ENCODE measurements at regions not wholly inside any gene's neighbourhood (a gene's known extent, or its start where the extent isn't known, plus 50 kb on each side); places are given as distances from the start of the nearest gene placed in this dataset.

DNA sequence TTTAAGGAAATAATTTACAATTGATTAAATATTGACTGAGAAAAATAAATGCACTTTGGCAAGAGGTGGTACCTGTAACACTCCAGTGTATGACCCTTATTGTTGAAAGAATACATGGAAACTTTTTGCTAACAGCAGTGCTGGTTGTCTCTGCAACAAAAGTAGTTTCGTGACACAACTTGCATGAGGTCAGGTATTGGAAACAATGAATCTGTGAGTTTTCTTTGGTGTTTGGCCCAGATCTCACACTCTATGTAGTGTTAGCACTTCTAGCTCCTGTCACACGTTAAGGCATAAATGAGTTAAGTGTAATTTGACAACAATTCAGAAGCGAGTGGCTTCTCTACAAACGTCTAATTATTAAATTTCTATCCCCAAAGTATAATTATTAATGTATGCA lies 137.7 kb upstream of the MDFIC start:
- Histone ChIP-seq H3K27me3 (ENCODE audit: control insufficient read depth in 2 of 2, insufficient read depth in 1 of 2, low read length in 1 of 2) (no peaks in the 10 kb centered on the region), H3K27ac (ENCODE audit: low read depth in 1 of 2, low read length in 1 of 2) (no peak overlapping the region), H3K9me3 (ENCODE audit: control insufficient read depth in 2 of 2, insufficient read depth in 1 of 2, low read length in 1 of 2) (no peaks in the 10 kb centered on the region), H3K4me3 (ENCODE audit: low read length in 2 of 2) (no peak overlapping the region), H3K4me1 (ENCODE audit: control insufficient read depth in 2 of 2, insufficient read depth in 2 of 2, low read length in 2 of 2) (no peaks in the 10 kb centered on the region), H3K36me3 (ENCODE audit: control insufficient read depth in 2 of 2, insufficient read depth in 2 of 2, low read length in 1 of 2) (no peaks in the 10 kb centered on the region)
- 88% methylated on average over 4 of the region's 4 CpGs for WGBS
- no peak for DNase-seq (ENCODE audit: low read depth in 6 of 9, low spot score in 9 of 9)

DNA sequence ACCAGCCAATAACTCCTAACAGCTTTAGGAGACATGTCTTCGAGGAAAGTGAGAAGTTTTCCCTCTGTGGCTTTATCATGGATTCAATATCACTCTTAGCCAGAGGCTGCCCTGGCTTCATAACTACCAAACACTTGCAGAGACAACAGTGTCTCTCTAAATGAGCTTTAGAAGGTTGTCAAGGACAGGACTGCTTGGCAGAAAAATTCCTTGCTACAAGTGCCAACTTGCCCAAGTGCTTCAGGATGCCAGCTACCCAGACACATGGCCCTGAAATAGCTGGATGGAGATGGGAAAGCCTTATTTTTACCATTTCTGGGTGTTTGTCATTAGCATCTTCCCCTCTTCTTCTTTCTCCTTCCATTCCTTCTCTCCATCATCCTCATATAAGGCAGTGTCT lies 137.1 kb upstream of the MDFIC start:
- DNase-seq (ENCODE audit: low read depth in 6 of 9, low spot score in 9 of 9), result no peak
- Histone ChIP-seq H3K27me3 (ENCODE audit: control insufficient read depth in 2 of 2, insufficient read depth in 1 of 2, low read length in 1 of 2) (no peaks in the 10 kb centered on the region), H3K4me3 (ENCODE audit: low read length in 2 of 2) (no peak overlapping the region), H3K36me3 (ENCODE audit: control insufficient read depth in 2 of 2, insufficient read depth in 2 of 2, low read length in 1 of 2) (no peaks in the 10 kb centered on the region), H3K4me1 (ENCODE audit: control insufficient read depth in 2 of 2, insufficient read depth in 2 of 2, low read length in 2 of 2) (no peaks in the 10 kb centered on the region), H3K9me3 (ENCODE audit: control insufficient read depth in 2 of 2, insufficient read depth in 1 of 2, low read length in 1 of 2) (no peaks in the 10 kb centered on the region), H3K27ac (ENCODE audit: low read depth in 1 of 2, low read length in 1 of 2) (no peak overlapping the region)
- WGBS, result 75% methylated on average over 1 of the region's 1 CpG

DNA sequence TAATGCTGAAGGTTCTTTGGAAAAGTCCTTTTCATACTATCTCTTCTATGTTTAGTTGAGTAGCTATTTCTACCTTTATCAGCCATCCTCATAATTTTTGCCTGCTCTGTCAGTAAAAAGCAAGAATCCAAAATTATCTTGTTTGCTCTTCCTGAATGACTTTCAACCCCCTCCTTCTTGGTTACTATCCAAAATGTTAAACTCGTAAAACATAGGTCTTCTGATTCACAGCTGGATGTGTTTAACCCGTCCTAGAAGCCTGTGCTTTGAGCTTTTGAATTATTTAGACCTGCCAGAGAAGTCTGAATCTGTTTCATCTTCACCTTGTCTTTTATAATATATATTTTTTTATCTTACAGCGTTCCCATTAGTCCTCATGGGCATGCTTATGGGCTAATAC lies 136.4 kb upstream of the MDFIC start:
- Histone ChIP-seq H3K36me3 (ENCODE audit: control insufficient read depth in 2 of 2, insufficient read depth in 2 of 2, low read length in 1 of 2) (no peaks in the 10 kb centered on the region), H3K4me1 (ENCODE audit: control insufficient read depth in 2 of 2, insufficient read depth in 2 of 2, low read length in 2 of 2) (no peaks in the 10 kb centered on the region), H3K9me3 (ENCODE audit: control insufficient read depth in 2 of 2, insufficient read depth in 1 of 2, low read length in 1 of 2) (no peaks in the 10 kb centered on the region), H3K27me3 (ENCODE audit: control insufficient read depth in 2 of 2, insufficient read depth in 1 of 2, low read length in 1 of 2) (no peaks in the 10 kb centered on the region), H3K4me3 (ENCODE audit: low read length in 2 of 2) (no peak overlapping the region), H3K27ac (ENCODE audit: low read depth in 1 of 2, low read length in 1 of 2) (no peak overlapping the region)
- no peak for DNase-seq (ENCODE audit: low read depth in 6 of 9, low spot score in 9 of 9)
- WGBS, result 59% methylated on average over 3 of the region's 3 CpGs

DNA sequence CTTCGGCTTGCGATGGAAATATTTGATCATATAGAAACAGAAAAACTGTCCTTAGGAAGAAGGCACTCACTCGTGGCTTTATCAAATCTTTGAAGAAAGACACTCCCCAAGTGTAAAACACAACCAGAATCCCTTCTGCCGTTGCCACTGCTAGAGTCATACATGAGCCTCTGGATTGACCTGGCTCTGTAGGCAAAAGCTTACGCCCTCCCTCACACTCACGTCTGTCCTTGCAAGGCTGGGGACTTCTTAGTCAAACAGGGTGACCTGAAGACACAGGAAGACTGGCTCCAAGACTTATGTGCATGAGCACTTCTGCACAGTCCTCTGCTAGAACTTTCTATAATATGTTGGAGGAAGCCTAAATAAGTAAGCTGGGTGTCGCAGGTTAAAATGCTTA lies 135.4 kb upstream of the MDFIC start:
- 93% methylated on average over 7 of the region's 7 CpGs for WGBS

DNA sequence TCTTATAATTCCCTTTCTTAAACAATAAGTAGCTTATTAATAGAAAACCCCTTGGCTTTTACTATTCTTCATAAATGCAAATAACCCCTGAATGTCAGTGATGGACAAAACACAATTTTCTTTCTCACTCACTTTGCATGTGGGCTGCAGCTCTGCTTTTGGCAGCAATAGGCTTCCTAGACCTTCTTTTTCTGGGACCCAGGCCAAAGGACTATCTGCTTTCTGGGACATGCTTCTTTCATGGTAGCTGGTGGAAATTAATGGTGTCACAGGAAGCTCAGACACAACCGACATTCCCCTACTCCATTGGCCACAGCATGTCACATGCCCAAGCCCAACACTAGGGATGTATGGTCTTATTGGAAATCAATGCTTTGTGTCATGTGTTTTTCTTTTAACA lies 134.3 kb upstream of the MDFIC start:
- H3K27me3 ChIP-seq (ENCODE audit: control insufficient read depth in 2 of 2, insufficient read depth in 1 of 2, low read length in 1 of 2), result no peaks in the 10 kb centered on the region
- no peak for DNase-seq (ENCODE audit: low read depth in 6 of 9, low spot score in 9 of 9)
- H3K27ac ChIP-seq (ENCODE audit: low read depth in 1 of 2, low read length in 1 of 2), result no peak overlapping the region
- no peaks in the 10 kb centered on the region for H3K36me3 ChIP-seq (ENCODE audit: control insufficient read depth in 2 of 2, insufficient read depth in 2 of 2, low read length in 1 of 2)
- H3K4me1 ChIP-seq (ENCODE audit: control insufficient read depth in 2 of 2, insufficient read depth in 2 of 2, low read length in 2 of 2), result no peaks in the 10 kb centered on the region
- H3K4me3 ChIP-seq (ENCODE audit: low read length in 2 of 2), result no peak overlapping the region
- H3K9me3 ChIP-seq (ENCODE audit: control insufficient read depth in 2 of 2, insufficient read depth in 1 of 2, low read length in 1 of 2), result no peaks in the 10 kb centered on the region
- 98% methylated on average over 1 of the region's 1 CpG for whole genome bisulfite sequencing

More for the DNA sequence above, 135.4 kb upstream of the MDFIC start:
- no peaks in the 10 kb centered on the region for H3K36me3 ChIP-seq (ENCODE audit: control insufficient read depth in 2 of 2, insufficient read depth in 2 of 2, low read length in 1 of 2)
- DNase-seq (ENCODE audit: low read depth in 6 of 9, low spot score in 9 of 9), result no peak
- no peak overlapping the region for H3K4me3 ChIP-seq (ENCODE audit: low read length in 2 of 2)
- no peaks in the 10 kb centered on the region for H3K27me3 ChIP-seq (ENCODE audit: control insufficient read depth in 2 of 2, insufficient read depth in 1 of 2, low read length in 1 of 2)
- no peaks in the 10 kb centered on the region for H3K4me1 ChIP-seq (ENCODE audit: control insufficient read depth in 2 of 2, insufficient read depth in 2 of 2, low read length in 2 of 2)
- H3K27ac ChIP-seq (ENCODE audit: low read depth in 1 of 2, low read length in 1 of 2), result no peak overlapping the region
- H3K9me3 ChIP-seq (ENCODE audit: control insufficient read depth in 2 of 2, insufficient read depth in 1 of 2, low read length in 1 of 2), result no peaks in the 10 kb centered on the region

DNA sequence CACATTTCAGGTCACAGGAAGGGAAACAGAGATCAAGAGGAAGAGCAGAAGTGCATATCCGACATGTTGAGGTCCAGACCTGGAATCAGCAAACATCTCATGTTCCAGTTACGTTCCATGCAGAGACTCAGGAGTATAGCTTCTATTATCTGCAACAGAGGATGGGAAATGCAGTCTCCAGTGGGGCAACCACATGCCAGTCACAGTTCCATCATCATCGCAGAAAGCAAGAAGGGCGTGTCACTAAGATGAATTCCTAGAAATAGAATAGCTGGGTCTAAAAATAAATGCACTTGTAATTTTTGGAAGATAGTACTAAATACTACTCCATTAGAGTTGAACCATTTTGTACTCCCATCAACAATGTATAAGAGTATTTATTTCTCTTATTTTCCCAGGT lies 133.2 kb upstream of the MDFIC start:
- H3K4me3 ChIP-seq (ENCODE audit: low read length in 2 of 2), result no peak overlapping the region
- H3K27me3 ChIP-seq (ENCODE audit: control insufficient read depth in 2 of 2, insufficient read depth in 1 of 2, low read length in 1 of 2), result no peaks in the 10 kb centered on the region
- no peak overlapping the region for H3K27ac ChIP-seq (ENCODE audit: low read depth in 1 of 2, low read length in 1 of 2)
- H3K36me3 ChIP-seq (ENCODE audit: control insufficient read depth in 2 of 2, insufficient read depth in 2 of 2, low read length in 1 of 2), result no peaks in the 10 kb centered on the region
- no peaks in the 10 kb centered on the region for H3K9me3 ChIP-seq (ENCODE audit: control insufficient read depth in 2 of 2, insufficient read depth in 1 of 2, low read length in 1 of 2)
- DNase-seq (ENCODE audit: low read depth in 6 of 9, low spot score in 9 of 9), result no peak
- no peaks in the 10 kb centered on the region for H3K4me1 ChIP-seq (ENCODE audit: control insufficient read depth in 2 of 2, insufficient read depth in 2 of 2, low read length in 2 of 2)
- 94% methylated on average over 4 of the region's 4 CpGs for WGBS

DNA sequence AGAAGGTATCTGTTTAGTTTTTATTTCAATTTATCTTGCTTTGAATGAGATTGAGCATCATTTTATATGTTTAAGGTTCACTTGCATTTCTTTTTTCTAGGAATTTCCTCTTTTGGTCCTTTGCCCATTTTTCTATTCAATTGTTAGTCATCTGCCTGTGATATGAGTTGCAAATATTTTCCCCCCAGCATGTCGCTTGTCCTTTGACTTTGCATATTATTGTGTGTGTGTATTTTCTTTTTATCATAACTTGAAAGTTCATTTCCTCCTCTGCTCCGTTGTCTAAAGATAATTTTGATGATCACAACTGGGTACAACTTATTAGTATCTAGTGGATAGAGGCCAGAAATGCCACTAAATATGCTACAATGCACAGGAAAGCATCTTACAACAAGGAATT lies 132.7 kb upstream of the MDFIC start:
- Histone ChIP-seq H3K9me3 (ENCODE audit: control insufficient read depth in 2 of 2, insufficient read depth in 1 of 2, low read length in 1 of 2) (no peaks in the 10 kb centered on the region), H3K27me3 (ENCODE audit: control insufficient read depth in 2 of 2, insufficient read depth in 1 of 2, low read length in 1 of 2) (no peaks in the 10 kb centered on the region), H3K27ac (ENCODE audit: low read depth in 1 of 2, low read length in 1 of 2) (no peak overlapping the region), H3K4me1 (ENCODE audit: control insufficient read depth in 2 of 2, insufficient read depth in 2 of 2, low read length in 2 of 2) (no peaks in the 10 kb centered on the region), H3K4me3 (ENCODE audit: low read length in 2 of 2) (no peak overlapping the region), H3K36me3 (ENCODE audit: control insufficient read depth in 2 of 2, insufficient read depth in 2 of 2, low read length in 1 of 2) (no peaks in the 10 kb centered on the region)
- DNase-seq (ENCODE audit: low read depth in 6 of 9, low spot score in 9 of 9), result no peak
- 87% methylated on average over 2 of the region's 2 CpGs for WGBS

DNA sequence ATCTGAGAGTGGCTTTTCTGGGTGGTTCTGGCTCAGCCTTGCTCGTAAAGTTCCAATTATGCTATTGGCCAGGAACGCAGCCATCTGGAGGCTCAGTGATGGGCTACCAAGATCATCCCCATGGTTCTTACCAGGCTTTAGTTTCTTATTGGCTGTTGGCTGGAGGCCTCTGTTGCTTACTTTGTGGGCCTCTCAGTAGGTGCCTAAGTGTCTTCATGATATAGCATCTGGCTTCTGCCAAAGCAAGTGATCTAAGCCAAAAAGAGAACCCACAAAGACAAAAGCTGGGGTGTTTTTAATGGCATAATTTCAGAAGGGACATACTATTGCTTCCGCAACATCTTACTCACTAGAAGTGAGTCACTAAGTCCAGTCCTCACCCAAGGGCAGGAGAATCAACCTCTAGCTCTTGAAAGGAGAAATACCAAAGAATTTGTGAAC lies 132.0 kb upstream of the MDFIC start:
- DNase-seq (ENCODE audit: low read depth in 6 of 9, low spot score in 9 of 9), result no peak
- no peak overlapping the region for H3K27ac ChIP-seq (ENCODE audit: low read depth in 1 of 2, low read length in 1 of 2)
- no peaks in the 10 kb centered on the region for H3K9me3 ChIP-seq (ENCODE audit: control insufficient read depth in 2 of 2, insufficient read depth in 1 of 2, low read length in 1 of 2)
- no peaks in the 10 kb centered on the region for H3K4me1 ChIP-seq (ENCODE audit: control insufficient read depth in 2 of 2, insufficient read depth in 2 of 2, low read length in 2 of 2)
- 62% methylated on average over 3 of the region's 3 CpGs for WGBS
- no peaks in the 10 kb centered on the region for H3K36me3 ChIP-seq (ENCODE audit: control insufficient read depth in 2 of 2, insufficient read depth in 2 of 2, low read length in 1 of 2)
- no peaks in the 10 kb centered on the region for H3K27me3 ChIP-seq (ENCODE audit: control insufficient read depth in 2 of 2, insufficient read depth in 1 of 2, low read length in 1 of 2)
- H3K4me3 ChIP-seq (ENCODE audit: low read length in 2 of 2), result no peak overlapping the region

DNA sequence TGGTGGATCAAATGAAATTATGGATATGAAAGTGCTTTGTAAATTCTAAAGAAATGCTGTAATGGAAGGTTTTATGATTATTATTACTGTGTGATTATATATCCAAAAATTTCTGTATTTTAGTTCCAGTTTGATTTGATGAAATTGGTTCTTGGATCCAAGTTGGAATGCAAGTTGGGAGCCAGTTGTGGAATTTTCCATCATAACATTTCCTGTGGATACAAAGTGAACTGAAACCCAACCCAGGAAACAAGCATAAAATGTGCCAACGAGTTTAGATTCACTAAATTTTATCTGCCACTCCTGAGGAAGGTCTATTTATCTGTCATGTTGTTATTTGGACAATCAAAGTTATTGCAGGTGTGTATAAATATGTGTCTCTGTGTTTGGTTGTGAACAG lies 131.4 kb upstream of the MDFIC start:
- Histone ChIP-seq H3K36me3 (ENCODE audit: control insufficient read depth in 2 of 2, insufficient read depth in 2 of 2, low read length in 1 of 2) (no peaks in the 10 kb centered on the region), H3K9me3 (ENCODE audit: control insufficient read depth in 2 of 2, insufficient read depth in 1 of 2, low read length in 1 of 2) (no peaks in the 10 kb centered on the region), H3K4me1 (ENCODE audit: control insufficient read depth in 2 of 2, insufficient read depth in 2 of 2, low read length in 2 of 2) (no peaks in the 10 kb centered on the region), H3K27me3 (ENCODE audit: control insufficient read depth in 2 of 2, insufficient read depth in 1 of 2, low read length in 1 of 2) (no peaks in the 10 kb centered on the region), H3K4me3 (ENCODE audit: low read length in 2 of 2) (no peak overlapping the region), H3K27ac (ENCODE audit: low read depth in 1 of 2, low read length in 1 of 2) (no peak overlapping the region)
- no peak for DNase-seq (ENCODE audit: low read depth in 6 of 9, low spot score in 9 of 9)
- WGBS, result 72% methylated on average over 1 of the region's 1 CpG

DNA sequence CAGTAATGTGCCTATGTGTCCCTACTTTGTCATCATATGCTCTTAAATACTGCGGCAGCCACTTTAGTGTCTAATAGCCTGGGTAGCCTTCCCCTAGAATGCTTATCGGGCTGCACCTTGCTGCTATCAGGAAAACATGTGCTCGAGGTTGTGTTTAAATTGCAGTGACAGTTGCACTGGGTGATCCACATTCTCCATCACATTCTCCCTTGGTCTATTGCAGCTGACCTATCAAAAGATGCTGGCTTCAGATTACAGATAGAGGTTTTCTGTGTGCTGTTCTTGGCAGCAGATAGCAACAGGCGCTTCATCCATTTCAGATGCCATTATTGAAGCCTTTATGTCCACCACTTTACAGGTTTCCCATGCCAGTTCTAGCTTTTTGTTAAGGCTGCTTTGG lies 130.1 kb upstream of the MDFIC start:
- WGBS, result 93% methylated on average over 4 of the region's 4 CpGs
- Histone ChIP-seq H3K4me3 (ENCODE audit: low read length in 2 of 2) (no peak overlapping the region), H3K36me3 (ENCODE audit: control insufficient read depth in 2 of 2, insufficient read depth in 2 of 2, low read length in 1 of 2) (no peaks in the 10 kb centered on the region), H3K9me3 (ENCODE audit: control insufficient read depth in 2 of 2, insufficient read depth in 1 of 2, low read length in 1 of 2) (no peaks in the 10 kb centered on the region), H3K27ac (ENCODE audit: low read depth in 1 of 2, low read length in 1 of 2) (no peak overlapping the region), H3K4me1 (ENCODE audit: control insufficient read depth in 2 of 2, insufficient read depth in 2 of 2, low read length in 2 of 2) (no peaks in the 10 kb centered on the region), H3K27me3 (ENCODE audit: control insufficient read depth in 2 of 2, insufficient read depth in 1 of 2, low read length in 1 of 2) (no peaks in the 10 kb centered on the region)
- DNase-seq (ENCODE audit: low read depth in 6 of 9, low spot score in 9 of 9), result no peak
